AG04449 (cell line): ENCODE measurements at regions not wholly inside any gene's neighbourhood (a gene's known extent, or its start where the extent isn't known, plus 50 kb on each side); places are given as distances from the start of the nearest gene placed in this dataset.

Experiments used
- CTCF ChIA-PET: fragments of 350-600 bp; formaldehyde crosslinking; extraction: SDS; loops from one replicate; lab custom pipeline; 2021; ENCODE audit warnings: antibody characterized with exemption; lab: Yijun Ruan, JAX
- POLR2A ChIA-PET: fragments of 400-600, 350-600 bp; formaldehyde crosslinking; extraction: SDS; loops from one replicate; lab custom pipeline; 2020; ENCODE audit warnings: antibody characterized with exemption, inconsistent platforms; lab: Yijun Ruan, JAX
- DNase-seq: peaks from one replicate; pipeline ENCODE4 v3.0.0-alpha.2; 2010; ENCODE audit warnings: low read depth, low spot score
- H3K4me3 ChIP-seq: 2 replicates; pipeline ENCODE4 v1.5.1; 2011; ENCODE audit warnings: low read depth, mild to moderate bottlenecking, control low read depth, low read length
- TF ChIP-seq, protein P1 (sequence below): IDR thresholded peaks from one replicate; pipeline ENCODE4 v1.5.1; 2011; ENCODE audit warnings: mild to moderate bottlenecking, moderate library complexity, low read length, control low read depth, inconsistent platforms; ENCODE audit not compliant: insufficient read depth; ENCODE audit errors: missing control alignments

DNA sequence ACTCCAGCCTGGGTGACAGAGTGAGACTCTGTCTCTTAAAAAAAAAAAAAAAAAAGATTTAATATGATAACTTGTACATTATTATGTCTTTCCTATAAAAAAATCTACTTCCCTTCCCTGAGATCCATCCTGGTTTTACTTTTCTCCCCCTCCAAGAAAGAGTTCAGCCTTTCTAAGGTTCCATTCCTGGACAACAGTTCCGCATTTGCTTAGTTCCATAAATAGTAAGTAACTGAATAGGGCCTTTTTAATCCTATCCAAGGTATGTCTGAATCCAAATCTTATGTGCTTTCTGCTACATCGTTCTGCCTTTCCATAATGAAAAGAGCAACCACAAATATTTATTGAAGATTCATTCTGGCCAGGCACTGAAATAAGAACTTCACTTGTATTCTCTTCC, 187.8 kb downstream of the DACT1 start:
- no peak overlapping the region for H3K4me3 ChIP-seq
- TF ChIP-seq, protein P1, sequence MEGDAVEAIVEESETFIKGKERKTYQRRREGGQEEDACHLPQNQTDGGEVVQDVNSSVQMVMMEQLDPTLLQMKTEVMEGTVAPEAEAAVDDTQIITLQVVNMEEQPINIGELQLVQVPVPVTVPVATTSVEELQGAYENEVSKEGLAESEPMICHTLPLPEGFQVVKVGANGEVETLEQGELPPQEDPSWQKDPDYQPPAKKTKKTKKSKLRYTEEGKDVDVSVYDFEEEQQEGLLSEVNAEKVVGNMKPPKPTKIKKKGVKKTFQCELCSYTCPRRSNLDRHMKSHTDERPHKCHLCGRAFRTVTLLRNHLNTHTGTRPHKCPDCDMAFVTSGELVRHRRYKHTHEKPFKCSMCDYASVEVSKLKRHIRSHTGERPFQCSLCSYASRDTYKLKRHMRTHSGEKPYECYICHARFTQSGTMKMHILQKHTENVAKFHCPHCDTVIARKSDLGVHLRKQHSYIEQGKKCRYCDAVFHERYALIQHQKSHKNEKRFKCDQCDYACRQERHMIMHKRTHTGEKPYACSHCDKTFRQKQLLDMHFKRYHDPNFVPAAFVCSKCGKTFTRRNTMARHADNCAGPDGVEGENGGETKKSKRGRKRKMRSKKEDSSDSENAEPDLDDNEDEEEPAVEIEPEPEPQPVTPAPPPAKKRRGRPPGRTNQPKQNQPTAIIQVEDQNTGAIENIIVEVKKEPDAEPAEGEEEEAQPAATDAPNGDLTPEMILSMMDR, result no peak
- ChIA-PET CTCF (interaction anchor here (0.7 kb wide), 1 partner anchor 185 kb away, joined by 3 read pairs; no protein-coding TSS in a partner anchor), POLR2A (no interaction called here)
- DNase-seq, result no peak

DNA sequence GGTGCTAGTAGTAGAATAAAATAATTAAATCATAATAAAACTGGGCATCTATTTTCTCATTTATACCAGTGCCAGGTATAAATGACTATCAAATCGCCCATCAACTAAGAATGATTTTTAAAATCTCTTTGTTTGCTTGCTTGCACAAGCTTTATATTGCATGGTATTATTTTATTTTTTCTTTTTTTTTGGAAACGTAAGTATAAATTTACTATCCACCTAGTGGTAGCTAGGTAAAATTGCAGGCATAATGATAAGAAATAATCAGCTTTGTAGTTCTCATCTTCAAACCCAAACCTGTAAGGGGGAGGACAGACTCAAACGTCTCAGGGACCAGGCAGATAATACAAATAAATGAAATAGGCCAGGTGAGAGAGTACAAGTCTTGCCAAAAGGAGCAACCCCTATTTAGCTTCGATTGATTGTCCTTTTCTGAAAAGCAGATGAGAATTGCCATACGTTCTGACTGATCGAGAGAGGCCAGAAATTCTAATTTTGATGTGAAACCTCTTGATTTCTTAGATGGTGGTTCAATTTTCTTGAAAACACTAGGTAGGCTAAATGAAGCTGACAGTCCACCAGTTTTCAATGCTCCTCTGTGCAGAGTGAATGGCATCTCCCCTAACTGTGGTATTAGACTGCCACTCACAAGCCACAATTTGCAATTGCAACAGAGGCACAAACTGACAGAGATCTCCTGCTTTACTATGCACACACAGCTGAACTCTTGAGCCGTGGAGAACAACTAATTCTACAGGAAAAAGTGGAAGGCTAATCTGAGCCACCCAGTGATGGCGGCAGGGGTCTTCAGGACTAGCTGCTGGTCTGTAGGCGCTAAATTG, 189.3 kb downstream of the DACT1 start:
- no peak overlapping the region for H3K4me3 ChIP-seq
- POLR2A ChIA-PET, result interaction anchor here (0.6 kb wide), 1 partner anchor 350 kb away, joined by 3 read pairs; no protein-coding TSS in a partner anchor
- CTCF ChIA-PET, result interaction anchor here (0.6 to 2.0 kb wide), 7 partner anchors 8 to 32 kb away, joined by 3 to 7 read pairs (median 5); no protein-coding TSS in a partner anchor
- TF ChIP-seq, protein P1, result no peak
- DNase-seq, result no peak

DNA sequence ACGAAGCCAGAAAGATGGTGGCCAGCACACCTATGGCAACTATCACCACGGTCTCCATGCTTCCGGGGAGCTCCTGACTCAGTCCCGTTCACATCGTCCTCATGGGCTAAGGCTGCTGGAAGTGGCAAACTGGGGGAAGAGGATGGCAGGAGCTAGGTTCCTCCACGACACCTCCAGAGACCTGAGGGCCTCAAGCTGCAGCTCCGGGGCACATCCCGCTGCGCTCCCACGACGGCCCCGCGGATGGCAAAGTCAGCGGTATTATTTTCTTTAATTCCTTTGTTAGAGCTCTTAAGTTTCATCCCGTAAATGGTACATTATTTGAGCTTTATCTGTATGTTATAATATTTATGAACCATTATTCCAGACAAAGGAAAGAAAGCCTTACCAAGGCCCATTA, 190.5 kb downstream of the DACT1 start:
- TF ChIP-seq, protein P1, result no peak
- DNase-seq, result no peak
- POLR2A ChIA-PET, result no interaction called here
- H3K4me3 ChIP-seq, result no peak overlapping the region
- CTCF ChIA-PET, result interaction anchor here (1.4 to 2.0 kb wide), 4 partner anchors 9 to 30 kb away, joined by 4 to 7 read pairs (median 5); no protein-coding TSS in a partner anchor

DNA sequence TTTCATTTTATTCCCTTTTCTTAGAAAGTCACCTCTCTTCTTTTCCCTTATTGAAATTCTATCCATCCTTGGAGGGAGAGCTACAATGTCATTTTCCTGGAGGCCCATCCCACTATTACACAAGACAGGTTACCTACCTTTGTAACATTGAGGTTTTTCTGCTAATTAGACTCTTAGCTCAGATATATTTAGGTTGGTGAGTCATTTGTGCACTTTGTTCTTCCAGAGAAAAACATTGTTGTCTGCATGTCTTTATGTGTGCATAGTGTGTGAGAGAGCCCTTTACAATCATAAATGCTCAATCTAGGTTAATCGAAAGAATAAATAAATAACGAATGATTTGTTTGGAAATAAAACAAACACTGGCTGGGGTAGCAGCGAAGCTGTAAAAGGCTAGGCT, 191.8 kb downstream of the DACT1 start:
- no peak overlapping the region for H3K4me3 ChIP-seq
- DNase-seq, result no peak
- POLR2A ChIA-PET, result no interaction called here
- CTCF ChIA-PET, result interaction anchor here (0.9 kb wide), 1 partner anchor 11 kb away, joined by 4 read pairs; no protein-coding TSS in a partner anchor
- TF ChIP-seq, protein P1, result no peak

DNA sequence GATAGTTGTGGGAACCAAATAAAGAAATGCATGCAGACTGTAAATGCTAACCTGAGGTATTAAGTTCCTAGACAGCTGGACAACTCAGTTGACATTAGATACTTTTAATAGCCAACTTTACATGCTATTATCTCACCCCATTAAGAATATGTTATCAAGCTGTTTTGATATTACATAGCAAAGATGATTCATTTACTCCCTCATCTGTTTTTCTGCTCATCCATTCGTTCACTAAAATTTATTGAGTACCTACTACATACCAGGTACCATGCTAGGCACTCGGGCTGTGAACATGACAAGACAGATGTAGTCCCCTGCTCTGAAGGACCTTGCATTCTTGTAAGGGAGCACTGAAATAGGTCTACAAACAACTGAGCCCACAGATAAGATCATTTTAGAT, 192.4 kb downstream of the DACT1 start:
- TF ChIP-seq, protein P1, result no peak
- ChIA-PET CTCF (interaction anchor here (0.9 kb wide), 1 partner anchor 11 kb away, joined by 4 read pairs; no protein-coding TSS in a partner anchor), POLR2A (no interaction called here)
- no peak for DNase-seq
- no peak overlapping the region for H3K4me3 ChIP-seq

DNA sequence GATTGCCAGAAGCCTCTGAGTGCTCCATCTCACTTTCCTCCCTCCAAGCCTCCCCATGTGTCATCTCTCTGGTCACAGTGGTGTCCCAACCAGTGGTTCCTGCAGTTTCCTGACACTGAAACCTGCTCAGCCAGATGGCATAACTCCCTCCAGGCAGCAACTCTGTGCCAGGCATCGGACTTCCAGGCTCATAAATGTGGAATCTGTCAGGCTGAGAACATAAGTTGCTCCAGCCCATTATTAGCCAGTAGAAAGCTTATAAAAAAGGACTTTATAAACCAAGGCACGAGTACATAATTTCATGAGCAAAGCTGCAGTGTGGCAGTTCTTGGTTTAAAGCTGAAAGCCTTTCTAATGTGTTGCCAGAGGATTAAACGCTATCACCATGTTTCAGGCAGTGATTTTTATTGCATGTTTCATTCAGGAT, 194.3 kb downstream of the DACT1 start:
- POLR2A ChIA-PET, result no interaction called here
- TF ChIP-seq, protein P1, result no peak
- DNase-seq, result no peak
- CTCF ChIA-PET, result no interaction called here
- H3K4me3 ChIP-seq, result no peak overlapping the region
